ENCODE measurements at regions not wholly inside any gene's neighbourhood (a gene's known extent, or its start where the extent isn't known, plus 50 kb on each side); places are given as distances from the start of the nearest gene placed in this dataset.

GRCh38 chr1:242754125-242754524, 229.6 kb upstream of the PLD5 start:
- Histone ChIP-seq H3K9me3 (no peaks in the 10 kb centered on the region), H3K4me3 (ENCODE audit: low read depth, low read length) (no peak overlapping the region), H3K36me3 (no peaks in the 10 kb centered on the region), H3K4me1 (no peaks in the 10 kb centered on the region), H3K27me3 (no peaks in the 10 kb centered on the region)
- TF ChIP-seq, protein P1, sequence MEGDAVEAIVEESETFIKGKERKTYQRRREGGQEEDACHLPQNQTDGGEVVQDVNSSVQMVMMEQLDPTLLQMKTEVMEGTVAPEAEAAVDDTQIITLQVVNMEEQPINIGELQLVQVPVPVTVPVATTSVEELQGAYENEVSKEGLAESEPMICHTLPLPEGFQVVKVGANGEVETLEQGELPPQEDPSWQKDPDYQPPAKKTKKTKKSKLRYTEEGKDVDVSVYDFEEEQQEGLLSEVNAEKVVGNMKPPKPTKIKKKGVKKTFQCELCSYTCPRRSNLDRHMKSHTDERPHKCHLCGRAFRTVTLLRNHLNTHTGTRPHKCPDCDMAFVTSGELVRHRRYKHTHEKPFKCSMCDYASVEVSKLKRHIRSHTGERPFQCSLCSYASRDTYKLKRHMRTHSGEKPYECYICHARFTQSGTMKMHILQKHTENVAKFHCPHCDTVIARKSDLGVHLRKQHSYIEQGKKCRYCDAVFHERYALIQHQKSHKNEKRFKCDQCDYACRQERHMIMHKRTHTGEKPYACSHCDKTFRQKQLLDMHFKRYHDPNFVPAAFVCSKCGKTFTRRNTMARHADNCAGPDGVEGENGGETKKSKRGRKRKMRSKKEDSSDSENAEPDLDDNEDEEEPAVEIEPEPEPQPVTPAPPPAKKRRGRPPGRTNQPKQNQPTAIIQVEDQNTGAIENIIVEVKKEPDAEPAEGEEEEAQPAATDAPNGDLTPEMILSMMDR (IDR thresholded peaks at IDR 0.05; ENCODE audit: low read depth, low read length): no peak
- DNase-seq: peak; percentile 23

DNA sequence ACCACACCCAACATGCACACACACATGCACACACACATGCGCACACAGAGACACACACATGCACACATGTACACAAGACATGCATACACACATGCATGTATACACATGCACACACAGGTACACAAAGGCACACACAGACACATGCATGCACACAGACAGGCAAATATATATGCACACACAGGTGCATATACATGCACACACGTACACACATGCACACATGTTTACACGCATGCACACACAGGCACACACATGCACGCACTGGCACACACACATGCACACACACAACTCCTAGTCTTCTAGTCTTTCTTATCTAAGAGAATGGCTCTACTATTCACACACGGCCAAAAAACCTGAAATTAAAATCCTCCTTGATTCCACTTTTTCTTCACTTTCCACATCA, 222.7 kb upstream of the PLD5 start:
- TF ChIP-seq, protein P1 (IDR thresholded peaks at IDR 0.05; ENCODE audit: low read depth, low read length): no peak
- Histone ChIP-seq H3K36me3 (no peaks in the 10 kb centered on the region), H3K4me3 (ENCODE audit: low read depth, low read length) (no peak overlapping the region), H3K27me3 (no peaks in the 10 kb centered on the region), H3K4me1 (no peaks in the 10 kb centered on the region), H3K9me3 (no peaks in the 10 kb centered on the region)
- no peak for DNase-seq

GRCh38 chr1:242745079-242745478, 220.6 kb upstream of the PLD5 start:
- no peaks in the 10 kb centered on the region for H3K27me3 ChIP-seq
- no peak overlapping the region for H3K4me3 ChIP-seq (ENCODE audit: low read depth, low read length)
- H3K4me1 ChIP-seq: no peaks in the 10 kb centered on the region
- no peaks in the 10 kb centered on the region for H3K36me3 ChIP-seq
- DNase-seq: no peak
- TF ChIP-seq, protein P1 (IDR thresholded peaks at IDR 0.05; ENCODE audit: low read depth, low read length): no peak
- H3K9me3 ChIP-seq: no peaks in the 10 kb centered on the region

GRCh38 chr1:242743983-242744780, 219.7 kb upstream of the PLD5 start:
- TF ChIP-seq, protein P1 (IDR thresholded peaks at IDR 0.05; ENCODE audit: low read depth, low read length): no peak
- Histone ChIP-seq H3K4me1 (no peaks in the 10 kb centered on the region), H3K4me3 (ENCODE audit: low read depth, low read length) (no peak overlapping the region), H3K27me3 (no peaks in the 10 kb centered on the region), H3K36me3 (no peaks in the 10 kb centered on the region), H3K9me3 (no peaks in the 10 kb centered on the region)
- no peak for DNase-seq

GRCh38 chr1:242738702-242739645, 214.5 kb upstream of the PLD5 start:
- H3K36me3 ChIP-seq: no peaks in the 10 kb centered on the region

More at GRCh38 chr1:242738702-242739645, 214.5 kb upstream of the PLD5 start:
- DNase-seq: no peak
- no peaks in the 10 kb centered on the region for H3K4me1 ChIP-seq
- no peaks in the 10 kb centered on the region for H3K9me3 ChIP-seq
- TF ChIP-seq, protein P1 (IDR thresholded peaks at IDR 0.05; ENCODE audit: low read depth, low read length): no peak
- no peak overlapping the region for H3K4me3 ChIP-seq (ENCODE audit: low read depth, low read length)
- no peaks in the 10 kb centered on the region for H3K27me3 ChIP-seq
